ENCODE measurements at regions not wholly inside any gene's neighbourhood (a gene's known extent, or its start where the extent isn't known, plus 50 kb on each side); places are given as distances from the start of the nearest gene placed in this dataset.

- Histone ChIP-seq H4K12ac (ENCODE audit: low read depth, low read length) (no peak overlapping the region), H3K23ac (ENCODE audit: low read length) (no peak overlapping the region), H3K36me3 (ENCODE audit: control insufficient read depth in 1 of 2, insufficient read depth in 2 of 2, low read length in 2 of 2) (no peaks in the 10 kb centered on the region), H2BK120ac (ENCODE audit: insufficient read depth, low read length, poor library complexity) (no peak overlapping the region), H3K79me2 (ENCODE audit: control insufficient read depth, insufficient read depth, low read length, poor library complexity) (no peaks in the 10 kb centered on the region), H3K4ac (ENCODE audit: low read depth, low read length) (no peak overlapping the region), H3K27me3 (ENCODE audit: insufficient read depth, low read length) (no peaks in the 10 kb centered on the region), H3K27ac (ENCODE audit: low read depth, low read length) (no peak overlapping the region), H3K4me3 (ENCODE audit: low read depth, low read length) (no peak overlapping the region), H3K9me3 (ENCODE audit: insufficient read depth, low read depth, low read length) (no peaks in the 10 kb centered on the region), H3K4me1 (ENCODE audit: control insufficient read depth in 1 of 2, insufficient read depth in 2 of 2, low read length in 2 of 2) (no peaks in the 10 kb centered on the region), H2AK5ac (ENCODE audit: low read length) (no peak overlapping the region), H4K91ac (ENCODE audit: low read depth, low read length) (no peak overlapping the region), H3K18ac (ENCODE audit: low read length) (no peak overlapping the region), H3K4me2 (ENCODE audit: low read length) (no peak overlapping the region), H4K8ac (ENCODE audit: low read depth, low read length) (no peak overlapping the region), H3K79me1 (ENCODE audit: low read length) (no peaks in the 10 kb centered on the region), H3K9ac (ENCODE audit: low read length) (no peak overlapping the region), H2BK12ac (ENCODE audit: low read length) (no peak overlapping the region), H2AFZ (ENCODE audit: insufficient read depth, low read length, poor library complexity) (no peak overlapping the region), H2BK5ac (ENCODE audit: low read depth, low read length, poor library complexity) (no peak overlapping the region), H3K14ac (ENCODE audit: low read length) (no peak overlapping the region)
- DNase-seq, result no peak
- no CpG with 5 or more reads among the region's 4 CpGs for WGBS (ENCODE audit: extremely low coverage, insufficient coverage, insufficient read length)
Observed at GRCh38 chr11:116244889-116245288, 527.9 kb downstream of the BUD13 start.

GRCh38 chr11:116244439-116244838, 528.3 kb downstream of the BUD13 start:
- no peak overlapping the region for H3K4me3 ChIP-seq (ENCODE audit: low read depth, low read length)
- H3K18ac ChIP-seq (ENCODE audit: low read length), result no peak overlapping the region
- no peak overlapping the region for H2BK5ac ChIP-seq (ENCODE audit: low read depth, low read length, poor library complexity)
- H3K14ac ChIP-seq (ENCODE audit: low read length), result no peak overlapping the region
- no peak overlapping the region for H2AK5ac ChIP-seq (ENCODE audit: low read length)
- DNase-seq, result no peak
- H4K8ac ChIP-seq (ENCODE audit: low read depth, low read length), result no peak overlapping the region
- no peaks in the 10 kb centered on the region for H3K9me3 ChIP-seq (ENCODE audit: insufficient read depth, low read depth, low read length)
- no peaks in the 10 kb centered on the region for H3K79me1 ChIP-seq (ENCODE audit: low read length)
- H3K9ac ChIP-seq (ENCODE audit: low read length), result no peak overlapping the region
- no peak overlapping the region for H4K91ac ChIP-seq (ENCODE audit: low read depth, low read length)
- H3K4ac ChIP-seq (ENCODE audit: low read depth, low read length), result no peak overlapping the region
- H3K79me2 ChIP-seq (ENCODE audit: control insufficient read depth, insufficient read depth, low read length, poor library complexity), result no peaks in the 10 kb centered on the region
- H2AFZ ChIP-seq (ENCODE audit: insufficient read depth, low read length, poor library complexity), result no peak overlapping the region
- H4K12ac ChIP-seq (ENCODE audit: low read depth, low read length), result no peak overlapping the region
- H2BK12ac ChIP-seq (ENCODE audit: low read length), result no peak overlapping the region
- H3K4me1 ChIP-seq (ENCODE audit: control insufficient read depth in 1 of 2, insufficient read depth in 2 of 2, low read length in 2 of 2), result no peaks in the 10 kb centered on the region
- no peak overlapping the region for H3K4me2 ChIP-seq (ENCODE audit: low read length)
- no peak overlapping the region for H3K23ac ChIP-seq (ENCODE audit: low read length)
- no peak overlapping the region for H3K27ac ChIP-seq (ENCODE audit: low read depth, low read length)
- no peak overlapping the region for H2BK120ac ChIP-seq (ENCODE audit: insufficient read depth, low read length, poor library complexity)
- no peaks in the 10 kb centered on the region for H3K27me3 ChIP-seq (ENCODE audit: insufficient read depth, low read length)
- no CpG with 5 or more reads among the region's 8 CpGs for WGBS (ENCODE audit: extremely low coverage, insufficient coverage, insufficient read length)
- no peaks in the 10 kb centered on the region for H3K36me3 ChIP-seq (ENCODE audit: control insufficient read depth in 1 of 2, insufficient read depth in 2 of 2, low read length in 2 of 2)

- no peak overlapping the region for H3K27ac ChIP-seq (ENCODE audit: low read depth, low read length)
- H3K4me1 ChIP-seq (ENCODE audit: control insufficient read depth in 1 of 2, insufficient read depth in 2 of 2, low read length in 2 of 2), result no peaks in the 10 kb centered on the region
- H3K27me3 ChIP-seq (ENCODE audit: insufficient read depth, low read length), result no peaks in the 10 kb centered on the region
- H3K79me1 ChIP-seq (ENCODE audit: low read length), result no peaks in the 10 kb centered on the region
- no peak overlapping the region for H3K14ac ChIP-seq (ENCODE audit: low read length)
- no peak overlapping the region for H3K4me3 ChIP-seq (ENCODE audit: low read depth, low read length)
- H2AFZ ChIP-seq (ENCODE audit: insufficient read depth, low read length, poor library complexity), result no peak overlapping the region
- H4K8ac ChIP-seq (ENCODE audit: low read depth, low read length), result no peak overlapping the region
- no peaks in the 10 kb centered on the region for H3K79me2 ChIP-seq (ENCODE audit: control insufficient read depth, insufficient read depth, low read length, poor library complexity)
- no peak overlapping the region for H4K91ac ChIP-seq (ENCODE audit: low read depth, low read length)
- H3K36me3 ChIP-seq (ENCODE audit: control insufficient read depth in 1 of 2, insufficient read depth in 2 of 2, low read length in 2 of 2), result no peaks in the 10 kb centered on the region
- no peak overlapping the region for H2AK5ac ChIP-seq (ENCODE audit: low read length)
- H3K4me2 ChIP-seq (ENCODE audit: low read length), result no peak overlapping the region
- no peak overlapping the region for H3K18ac ChIP-seq (ENCODE audit: low read length)
- no peak overlapping the region for H3K23ac ChIP-seq (ENCODE audit: low read length)
- no peak for DNase-seq
- no peak overlapping the region for H3K9ac ChIP-seq (ENCODE audit: low read length)
- H3K4ac ChIP-seq (ENCODE audit: low read depth, low read length), result no peak overlapping the region
- no peak overlapping the region for H2BK12ac ChIP-seq (ENCODE audit: low read length)
- no CpG with 5 or more reads among the region's 5 CpGs for WGBS (ENCODE audit: extremely low coverage, insufficient coverage, insufficient read length)
- H2BK5ac ChIP-seq (ENCODE audit: low read depth, low read length, poor library complexity), result no peak overlapping the region
- no peak overlapping the region for H2BK120ac ChIP-seq (ENCODE audit: insufficient read depth, low read length, poor library complexity)
- no peaks in the 10 kb centered on the region for H3K9me3 ChIP-seq (ENCODE audit: insufficient read depth, low read depth, low read length)
- H4K12ac ChIP-seq (ENCODE audit: low read depth, low read length), result no peak overlapping the region
Observed at GRCh38 chr11:116243991-116244390, 528.8 kb downstream of the BUD13 start.

- Histone ChIP-seq H4K12ac (ENCODE audit: low read depth, low read length) (no peak overlapping the region), H4K91ac (ENCODE audit: low read depth, low read length) (no peak overlapping the region), H4K8ac (ENCODE audit: low read depth, low read length) (no peak overlapping the region), H3K36me3 (ENCODE audit: control insufficient read depth in 1 of 2, insufficient read depth in 2 of 2, low read length in 2 of 2) (no peaks in the 10 kb centered on the region), H2BK120ac (ENCODE audit: insufficient read depth, low read length, poor library complexity) (no peak overlapping the region), H3K4me1 (ENCODE audit: control insufficient read depth in 1 of 2, insufficient read depth in 2 of 2, low read length in 2 of 2) (no peaks in the 10 kb centered on the region), H2BK5ac (ENCODE audit: low read depth, low read length, poor library complexity) (no peak overlapping the region), H3K27ac (ENCODE audit: low read depth, low read length) (no peak overlapping the region), H3K18ac (ENCODE audit: low read length) (no peak overlapping the region), H3K23ac (ENCODE audit: low read length) (no peak overlapping the region), H3K27me3 (ENCODE audit: insufficient read depth, low read length) (no peaks in the 10 kb centered on the region), H3K4me3 (ENCODE audit: low read depth, low read length) (no peak overlapping the region), H3K79me1 (ENCODE audit: low read length) (no peaks in the 10 kb centered on the region), H3K4me2 (ENCODE audit: low read length) (no peak overlapping the region), H3K9ac (ENCODE audit: low read length) (no peak overlapping the region), H3K9me3 (ENCODE audit: insufficient read depth, low read depth, low read length) (no peaks in the 10 kb centered on the region), H3K14ac (ENCODE audit: low read length) (no peak overlapping the region), H3K79me2 (ENCODE audit: control insufficient read depth, insufficient read depth, low read length, poor library complexity) (no peaks in the 10 kb centered on the region), H2BK12ac (ENCODE audit: low read length) (no peak overlapping the region), H3K4ac (ENCODE audit: low read depth, low read length) (no peak overlapping the region), H2AFZ (ENCODE audit: insufficient read depth, low read length, poor library complexity) (no peak overlapping the region), H2AK5ac (ENCODE audit: low read length) (no peak overlapping the region)
- no peak for DNase-seq
- no CpG with 5 or more reads among the region's 4 CpGs for WGBS (ENCODE audit: extremely low coverage, insufficient coverage, insufficient read length)
Observed at GRCh38 chr11:116242006-116242405, 530.8 kb downstream of the BUD13 start.

Data from trophoblast cell (in vitro differentiated cells and primary cell).